Neuronal stem cell (in vitro differentiated cells): ENCODE measurements at regions not wholly inside any gene's neighbourhood (a gene's known extent, or its start where the extent isn't known, plus 50 kb on each side); places are given as distances from the start of the nearest gene placed in this dataset.

ENCODE experiments used
- DNase-seq: peaks from one replicate; pipeline ENCODE4 v3.0.0-alpha.2; 2013; ENCODE audit warnings: low spot score
- H2AFZ ChIP-seq: one replicate; pipeline ENCODE4 v1.6.1; 2013; ENCODE audit warnings: mild to moderate bottlenecking, low read length, inconsistent platforms
- H2AK5ac ChIP-seq: 2 replicates; pipeline ENCODE4 v1.6.1; 2013; ENCODE audit warnings: low read depth, mild to moderate bottlenecking, inconsistent platforms, low read length, moderate library complexity, mixed read lengths
- H2BK120ac ChIP-seq: 2 replicates; pipeline ENCODE4 v1.6.1; 2013; ENCODE audit warnings: low read depth, mild to moderate bottlenecking, inconsistent platforms, low read length, moderate library complexity, mixed read lengths
- H2BK12ac ChIP-seq: one replicate; pipeline ENCODE4 v1.6.1; 2013; ENCODE audit warnings: low read length, inconsistent platforms
- H2BK15ac ChIP-seq: 2 replicates; pipeline ENCODE4 v1.6.1; 2013; ENCODE audit warnings: mild to moderate bottlenecking, low read length, inconsistent platforms, mixed read lengths
- H2BK5ac ChIP-seq: one replicate; pipeline ENCODE4 v1.6.1; 2013; ENCODE audit warnings: inconsistent platforms, mild to moderate bottlenecking, low read length, moderate library complexity
- H3K14ac ChIP-seq: one replicate; pipeline ENCODE4 v1.6.1; 2013; ENCODE audit warnings: low read length, inconsistent platforms
- H3K18ac ChIP-seq: 2 replicates; pipeline ENCODE4 v1.6.1; 2013; ENCODE audit warnings: low read length, inconsistent platforms
- H3K23ac ChIP-seq: 2 replicates; pipeline ENCODE4 v1.6.1; 2013; ENCODE audit warnings: low read depth, mild to moderate bottlenecking, mixed read lengths, low read length, inconsistent platforms; ENCODE audit not compliant: poor library complexity
- H3K27ac ChIP-seq: replicated peaks from 3 replicates; pipeline ENCODE4 v1.5.1; 2013; ENCODE audit warnings: low read length, inconsistent platforms
- H3K27me3 ChIP-seq, 3 experiments: 2 replicates each; pipeline ENCODE4 v1.6.1; 2013; ENCODE audit warnings: low read length in 3 of 3, mild to moderate bottlenecking in 2 of 3, inconsistent platforms in 1 of 3, low read depth in 1 of 3, mixed read lengths in 1 of 3, moderate library complexity in 1 of 3; ENCODE audit not compliant: control insufficient read depth in 3 of 3, insufficient read depth in 3 of 3
- H3K36me3 ChIP-seq, 2 donors: replicated peaks in 1 of 2; 2 replicates each; pipeline ENCODE4 v1.6.1; 2013; ENCODE audit warnings: low read length in 2 of 2; ENCODE audit not compliant: control insufficient read depth in 2 of 2, insufficient read depth in 2 of 2
- H3K4ac ChIP-seq: 2 replicates; pipeline ENCODE4 v1.6.1; 2013; ENCODE audit warnings: inconsistent platforms, mild to moderate bottlenecking, low read length, moderate library complexity
- H3K4me1 ChIP-seq, 2 donors: 1 replicate in 1 of 2; 2 replicates in 1 of 2; pipeline ENCODE4 v1.6.1; 2013; ENCODE audit warnings: low read length in 2 of 2, low read depth in 1 of 2; ENCODE audit not compliant: control insufficient read depth in 2 of 2, insufficient read depth in 1 of 2
- H3K4me2 ChIP-seq: one replicate; pipeline ENCODE4 v1.6.1; 2013; ENCODE audit warnings: mild to moderate bottlenecking, low read length, inconsistent platforms; ENCODE audit not compliant: insufficient read depth, poor library complexity, severe bottlenecking
- H3K4me3 ChIP-seq, 2 donors: 2 replicates each; pipeline ENCODE4 v1.5.1; 2013; ENCODE audit warnings: low read length in 2 of 2, mild to moderate bottlenecking in 2 of 2, inconsistent platforms in 1 of 2, moderate library complexity in 1 of 2
- H3K79me1 ChIP-seq: one replicate; pipeline ENCODE4 v1.6.1; 2013; ENCODE audit warnings: low read depth, mild to moderate bottlenecking, inconsistent platforms, low read length, moderate library complexity
- H3K9ac ChIP-seq: one replicate; pipeline ENCODE4 v1.6.1; 2013; ENCODE audit warnings: mild to moderate bottlenecking, low read depth, low read length, inconsistent platforms; ENCODE audit not compliant: poor library complexity
- H3K9me3 ChIP-seq, 2 donors: replicated peaks in 1 of 2; 2 replicates each; pipeline versions ENCODE3 to v1.6.1; 2013; ENCODE audit warnings: low read length in 2 of 2, mild to moderate bottlenecking in 2 of 2, inconsistent platforms in 1 of 2, low read depth in 1 of 2, mixed read lengths in 1 of 2, moderate library complexity in 1 of 2; ENCODE audit not compliant: control insufficient read depth in 2 of 2, insufficient read depth in 1 of 2
- H4K8ac ChIP-seq: one replicate; pipeline ENCODE4 v1.6.1; 2013; ENCODE audit warnings: low read depth, mild to moderate bottlenecking, inconsistent platforms, low read length, moderate library complexity
- H4K91ac ChIP-seq: one replicate; pipeline ENCODE4 v1.6.1; 2013; ENCODE audit warnings: low read length, low read depth, mild to moderate bottlenecking, inconsistent platforms; ENCODE audit not compliant: poor library complexity
- WGBS, 2 donors: extraction: QIAGEN DNeasy Blood & Tissue Kit; methylation state at CpG; one replicate each; pipeline ENCODE4 v1.1.7; 2013; ENCODE audit warnings: missing lambda C conversion rate in 2 of 2, mixed read lengths in 1 of 2; ENCODE audit not compliant: insufficient read length in 2 of 2, insufficient replicate concordance in 1 of 2; ENCODE audit errors: extremely low coverage in 2 of 2; 5-methylcytosine and 5-hydroxymethylcytosine counted together

GRCh38 chr6:22658183-22658582 lies 88.8 kb downstream of the HDGFL1 start:
- Histone ChIP-seq H3K4me3 (no peak overlapping the region), H3K9me3 (peaks cover 0 to 4% of the 10 kb centered on the region in 2 donors), H3K4me2 (no peak overlapping the region), H2BK120ac (no peak overlapping the region), H3K27me3 (no peaks in the 10 kb centered on the region), H3K9ac (no peak overlapping the region), H3K23ac (no peak overlapping the region), H3K14ac (no peak overlapping the region), H4K91ac (no peak overlapping the region), H3K4ac (no peak overlapping the region), H2AFZ (peak overlapping the region; percentile 8), H3K4me1 (peaks cover 0 to 4% of the 10 kb centered on the region in 2 donors), H4K8ac (no peak overlapping the region), H3K18ac (no peak overlapping the region), H3K79me1 (no peaks in the 10 kb centered on the region), H3K27ac (no peak overlapping the region), H2BK12ac (no peak overlapping the region), H2BK15ac (no peak overlapping the region), H2BK5ac (no peak overlapping the region), H2AK5ac (no peak overlapping the region), H3K36me3 (no peaks in the 10 kb centered on the region)
- no peak for DNase-seq
- WGBS, 2 donors, result no CpG with 5 or more reads among the region's 2 CpGs

GRCh38 chr6:22658934-22659333 lies 89.6 kb downstream of the HDGFL1 start:
- H2BK120ac ChIP-seq, result no peak overlapping the region
- peak overlapping the region; percentile 1 for H2AFZ ChIP-seq
- no peak overlapping the region for H3K4me3 ChIP-seq
- H2AK5ac ChIP-seq, result no peak overlapping the region
- no peak overlapping the region for H3K4me2 ChIP-seq
- H3K79me1 ChIP-seq, result no peaks in the 10 kb centered on the region
- no peaks in the 10 kb centered on the region for H3K36me3 ChIP-seq
- no peak overlapping the region for H3K14ac ChIP-seq
- H3K4me1 ChIP-seq, result peaks cover 0 to 4% of the 10 kb centered on the region in 2 donors
- H3K4ac ChIP-seq, result no peak overlapping the region
- no peak overlapping the region for H2BK15ac ChIP-seq
- no peak overlapping the region for H3K27ac ChIP-seq
- H3K27me3 ChIP-seq, result no peaks in the 10 kb centered on the region
- no peak overlapping the region for H2BK12ac ChIP-seq
- no peak overlapping the region for H3K23ac ChIP-seq
- no peak overlapping the region for H4K91ac ChIP-seq
- DNase-seq, result no peak
- H4K8ac ChIP-seq, result no peak overlapping the region
- no peak overlapping the region for H3K9ac ChIP-seq
- WGBS, 2 donors, result no CpG with 5 or more reads among the region's 1 CpG
- H2BK5ac ChIP-seq, result no peak overlapping the region
- no peak overlapping the region for H3K18ac ChIP-seq
- peaks cover 0 to 4% of the 10 kb centered on the region in 2 donors for H3K9me3 ChIP-seq

GRCh38 chr6:22664968-22665367 lies 95.6 kb downstream of the HDGFL1 start:
- H3K4me2 ChIP-seq, result no peak overlapping the region
- H3K14ac ChIP-seq, result no peak overlapping the region
- no peak overlapping the region for H3K9ac ChIP-seq
- no peak overlapping the region for H2AK5ac ChIP-seq
- H3K18ac ChIP-seq, result no peak overlapping the region
- no peak overlapping the region for H3K23ac ChIP-seq
- no peak overlapping the region for H4K91ac ChIP-seq
- no CpG with 5 or more reads among the region's 2 CpGs for WGBS, 2 donors
- no peak overlapping the region for H3K27ac ChIP-seq
- H2BK120ac ChIP-seq, result no peak overlapping the region
- H3K9me3 ChIP-seq, result peaks cover 0 to 4% of the 10 kb centered on the region in 2 donors
- H3K4me3 ChIP-seq, result no peak overlapping the region
- H3K4ac ChIP-seq, result no peak overlapping the region
- H2BK12ac ChIP-seq, result no peak overlapping the region
- no peak overlapping the region for H4K8ac ChIP-seq
- H3K36me3 ChIP-seq, result no peaks in the 10 kb centered on the region
- no peaks in the 10 kb centered on the region for H3K4me1 ChIP-seq
- no peak overlapping the region for H2BK15ac ChIP-seq
- H2BK5ac ChIP-seq, result no peak overlapping the region
- H3K79me1 ChIP-seq, result no peaks in the 10 kb centered on the region
- DNase-seq, result no peak
- no peaks in the 10 kb centered on the region for H3K27me3 ChIP-seq
- no peak overlapping the region for H2AFZ ChIP-seq

DNA sequence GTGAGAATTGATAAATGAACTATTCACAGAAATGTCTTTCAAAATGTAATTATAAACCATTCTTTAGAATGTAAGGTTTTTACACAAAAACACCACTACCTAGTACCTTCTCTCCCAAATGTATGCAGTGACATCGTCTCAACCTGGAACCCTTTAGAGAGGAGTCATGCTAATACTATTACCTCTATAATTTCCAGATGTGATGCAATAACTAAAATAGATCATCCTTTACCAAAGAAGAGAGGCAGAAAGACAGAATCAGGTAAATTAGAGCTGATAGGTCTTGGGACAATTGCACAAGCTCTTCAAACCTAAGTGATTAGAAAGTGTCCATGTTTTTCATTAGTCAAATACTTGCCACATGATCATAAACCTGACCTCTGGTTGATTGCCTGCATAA lies 96.7 kb downstream of the HDGFL1 start:
- no peak overlapping the region for H3K9ac ChIP-seq
- no peak overlapping the region for H3K18ac ChIP-seq
- no peak overlapping the region for H3K4me2 ChIP-seq
- H3K14ac ChIP-seq, result no peak overlapping the region
- H4K8ac ChIP-seq, result no peak overlapping the region
- no peak overlapping the region for H2BK15ac ChIP-seq
- no peak overlapping the region for H3K4ac ChIP-seq
- H3K23ac ChIP-seq, result no peak overlapping the region
- no peak overlapping the region for H3K4me3 ChIP-seq
- no peaks in the 10 kb centered on the region for H3K36me3 ChIP-seq
- no peak overlapping the region for H2BK12ac ChIP-seq
- H2AK5ac ChIP-seq, result no peak overlapping the region
- H2AFZ ChIP-seq, result no peak overlapping the region
- H2BK5ac ChIP-seq, result no peak overlapping the region
- H4K91ac ChIP-seq, result no peak overlapping the region
- H2BK120ac ChIP-seq, result no peak overlapping the region
- no peaks in the 10 kb centered on the region for H3K4me1 ChIP-seq
- no peaks in the 10 kb centered on the region for H3K79me1 ChIP-seq
- no peak overlapping the region for H3K27ac ChIP-seq
- DNase-seq, result no peak
- no peaks in the 10 kb centered on the region for H3K27me3 ChIP-seq
- no CpG with 5 or more reads among the region's 1 CpG for WGBS, 2 donors
- peaks cover 0 to 4% of the 10 kb centered on the region in 2 donors for H3K9me3 ChIP-seq
